ENCODE measurements at regions not wholly inside any gene's neighbourhood (a gene's known extent, or its start where the extent isn't known, plus 50 kb on each side); places are given as distances from the start of the nearest gene placed in this dataset.

GRCh38 chr4:154088741-154089140 lies 299.9 kb upstream of the SFRP2 start:
- no peak for DNase-seq (ENCODE audit: low spot score)

GRCh38 chr4:154086247-154086646 lies 297.4 kb upstream of the SFRP2 start:
- DNase-seq (ENCODE audit: low spot score) = no peak

- no peak for DNase-seq (ENCODE audit: low spot score)
Measured at GRCh38 chr4:154084864-154085263, 296.0 kb upstream of the SFRP2 start.

- no peak for DNase-seq (ENCODE audit: low spot score)
Measured at GRCh38 chr4:154082760-154083535, 294.1 kb upstream of the SFRP2 start.

- DNase-seq (ENCODE audit: low spot score) = no peak
Measured at GRCh38 chr4:154081391-154081790, 292.5 kb upstream of the SFRP2 start.

GRCh38 chr4:154078504-154079350 lies 289.8 kb upstream of the SFRP2 start:
- DNase-seq (ENCODE audit: low spot score) = no peak

GRCh38 chr4:154076921-154077320 lies 288.0 kb upstream of the SFRP2 start:
- DNase-seq (ENCODE audit: low spot score) = no peak

DNA sequence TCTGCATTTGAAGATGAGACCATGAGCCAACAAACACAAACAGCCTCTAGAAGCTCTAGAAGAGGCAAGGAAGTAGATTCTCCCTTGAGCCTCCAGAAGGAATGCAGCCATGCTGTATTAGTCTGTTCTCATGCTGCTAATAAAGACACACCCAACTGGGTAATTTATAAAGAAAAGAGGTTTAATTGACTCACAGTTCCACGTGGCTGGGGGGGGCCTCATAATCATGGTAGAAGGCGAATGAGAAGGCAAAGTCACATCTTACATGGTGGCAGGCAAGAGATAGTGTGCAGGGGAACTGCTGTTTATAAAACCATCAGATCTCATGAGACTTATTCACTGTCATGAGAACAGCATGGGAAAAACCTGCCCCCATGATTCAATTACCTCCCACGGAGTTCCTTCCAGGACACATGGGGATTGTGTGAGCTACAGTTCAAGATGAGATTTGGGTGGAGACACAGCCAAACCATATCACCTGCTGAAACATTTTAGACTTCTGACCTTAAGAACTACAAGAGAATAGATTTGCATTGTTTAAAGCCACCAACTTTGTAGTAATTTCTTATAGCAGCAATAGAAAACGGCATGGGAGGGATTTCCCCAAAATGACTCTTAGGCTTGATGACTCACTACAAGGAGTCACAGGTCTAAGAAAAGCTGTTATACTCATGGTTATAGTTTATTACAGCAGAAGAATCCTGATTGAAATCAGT lies 284.4 kb upstream of the SFRP2 start:
- DNase-seq (ENCODE audit: low spot score) = no peak

- no peak for DNase-seq (ENCODE audit: low spot score)
Measured at GRCh38 chr4:154067786-154068185, 278.9 kb upstream of the SFRP2 start.

DNA sequence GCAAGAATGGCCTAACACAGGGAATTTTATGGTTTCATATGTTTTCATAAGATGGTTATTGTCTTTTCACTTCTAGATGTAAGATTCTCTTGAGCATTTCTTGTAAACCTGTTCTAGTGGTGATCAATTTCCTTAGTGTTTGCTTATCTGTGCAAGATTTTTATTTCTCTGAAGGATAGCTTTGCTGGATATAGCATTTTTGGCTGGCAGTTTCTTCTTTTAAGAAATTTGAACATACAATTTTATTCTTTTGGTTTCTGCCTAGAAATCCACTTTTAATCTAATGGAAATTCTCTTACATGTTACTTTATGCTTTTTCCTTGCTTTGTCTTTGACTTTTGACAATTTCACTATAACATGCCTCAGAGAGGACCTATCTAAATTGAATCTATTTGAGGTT lies 276.5 kb upstream of the SFRP2 start:
- DNase-seq (ENCODE audit: low spot score) = no peak

- no peak for DNase-seq (ENCODE audit: low spot score)
Measured at GRCh38 chr4:154064244-154064643, 275.4 kb upstream of the SFRP2 start.

DNA sequence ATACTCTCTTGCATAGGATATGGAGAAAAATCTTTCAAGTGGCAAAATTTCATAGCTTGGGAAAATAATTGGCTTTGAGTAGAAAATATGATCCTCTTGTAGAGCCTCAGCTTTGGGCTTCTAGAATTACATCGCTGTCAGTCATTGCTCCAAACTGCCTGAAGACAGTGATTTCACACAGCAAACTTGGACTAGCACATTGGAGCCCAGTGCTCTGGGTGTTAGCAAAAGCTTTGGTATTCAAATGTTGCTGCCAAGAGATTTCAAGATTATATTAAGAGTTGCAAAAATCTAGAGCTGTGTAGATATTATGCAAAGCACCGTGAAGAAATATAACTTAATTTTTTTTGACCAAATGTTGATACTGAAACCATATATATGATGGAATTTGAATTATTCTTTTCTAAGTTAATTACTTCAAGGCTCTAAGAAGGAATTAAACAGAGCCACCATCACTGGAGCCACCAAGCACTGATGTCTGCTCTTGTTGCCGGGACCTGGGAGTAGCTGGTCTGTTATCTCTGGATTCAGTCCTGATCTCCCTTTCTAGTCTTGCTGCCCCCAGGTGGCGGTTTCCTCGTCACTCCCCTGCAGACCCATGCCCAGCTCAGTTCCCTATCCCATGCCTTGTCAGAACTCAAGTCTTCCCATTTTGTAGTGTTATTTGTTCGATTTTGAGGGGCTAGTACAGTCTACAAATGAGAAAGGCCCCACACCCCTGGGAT lies 260.7 kb upstream of the SFRP2 start:
- no peak for DNase-seq (ENCODE audit: low spot score)

GRCh38 chr4:154047733-154048132 lies 258.9 kb upstream of the SFRP2 start:
- no peak for DNase-seq (ENCODE audit: low spot score)

DNA sequence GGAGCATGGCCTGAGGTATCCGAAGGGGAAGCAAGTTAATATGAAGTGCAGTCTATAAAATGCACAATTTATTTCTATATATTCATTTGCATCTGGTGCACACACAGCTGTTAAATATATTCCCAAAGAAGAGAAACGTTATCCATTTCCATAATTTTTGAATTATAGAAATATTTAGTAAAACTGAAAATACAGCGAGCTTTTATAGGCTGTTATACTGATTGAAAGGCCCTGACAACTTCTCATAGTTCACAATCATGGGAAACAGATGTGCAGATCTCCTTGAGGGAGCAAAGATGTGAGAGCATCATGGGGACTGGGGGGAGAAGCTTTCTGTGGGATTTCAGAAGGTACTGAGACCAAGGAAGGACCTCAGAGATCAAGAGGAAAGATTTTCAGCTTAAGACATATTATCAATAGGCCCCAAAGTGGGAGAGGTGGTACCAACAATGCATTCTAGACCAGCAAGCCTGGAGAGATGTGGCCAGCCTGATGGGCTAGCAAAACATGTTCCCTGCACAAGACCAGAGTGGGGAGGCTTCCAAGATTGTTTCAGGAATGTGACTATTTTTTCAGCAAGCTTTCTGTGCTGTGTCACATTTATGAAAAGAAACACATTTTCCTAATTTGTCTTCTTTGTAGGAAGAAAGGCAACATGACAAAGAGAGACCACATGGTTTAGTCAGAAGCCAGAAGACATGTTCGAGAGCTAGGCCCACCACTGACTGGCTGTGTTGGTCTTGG lies 256.0 kb upstream of the SFRP2 start:
- no peak for DNase-seq (ENCODE audit: low spot score)

DNA sequence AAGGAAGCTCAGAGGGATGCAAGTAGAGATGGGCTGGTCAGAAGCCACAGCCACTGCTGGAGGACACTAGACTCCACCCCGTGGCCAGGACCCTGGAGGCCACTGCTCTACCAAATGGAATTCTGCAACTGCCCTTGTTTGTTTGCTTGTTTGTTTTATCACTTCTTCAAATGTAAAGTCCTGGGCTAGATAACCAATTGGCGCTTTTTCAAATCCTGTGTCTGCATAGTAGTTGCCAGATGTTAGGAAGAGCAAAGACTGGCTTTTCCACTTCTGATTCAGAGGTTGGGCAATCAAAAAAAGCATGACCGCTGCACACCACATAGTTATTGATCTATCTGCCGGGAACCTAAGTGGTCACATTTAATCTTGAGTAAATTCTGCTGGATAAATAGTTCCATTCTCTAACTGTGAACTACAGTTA lies 255.2 kb upstream of the SFRP2 start:
- no peak for DNase-seq (ENCODE audit: low spot score)

GRCh38 chr4:154041640-154042039 lies 252.8 kb upstream of the SFRP2 start:
- DNase-seq (ENCODE audit: low spot score) = no peak

DNA sequence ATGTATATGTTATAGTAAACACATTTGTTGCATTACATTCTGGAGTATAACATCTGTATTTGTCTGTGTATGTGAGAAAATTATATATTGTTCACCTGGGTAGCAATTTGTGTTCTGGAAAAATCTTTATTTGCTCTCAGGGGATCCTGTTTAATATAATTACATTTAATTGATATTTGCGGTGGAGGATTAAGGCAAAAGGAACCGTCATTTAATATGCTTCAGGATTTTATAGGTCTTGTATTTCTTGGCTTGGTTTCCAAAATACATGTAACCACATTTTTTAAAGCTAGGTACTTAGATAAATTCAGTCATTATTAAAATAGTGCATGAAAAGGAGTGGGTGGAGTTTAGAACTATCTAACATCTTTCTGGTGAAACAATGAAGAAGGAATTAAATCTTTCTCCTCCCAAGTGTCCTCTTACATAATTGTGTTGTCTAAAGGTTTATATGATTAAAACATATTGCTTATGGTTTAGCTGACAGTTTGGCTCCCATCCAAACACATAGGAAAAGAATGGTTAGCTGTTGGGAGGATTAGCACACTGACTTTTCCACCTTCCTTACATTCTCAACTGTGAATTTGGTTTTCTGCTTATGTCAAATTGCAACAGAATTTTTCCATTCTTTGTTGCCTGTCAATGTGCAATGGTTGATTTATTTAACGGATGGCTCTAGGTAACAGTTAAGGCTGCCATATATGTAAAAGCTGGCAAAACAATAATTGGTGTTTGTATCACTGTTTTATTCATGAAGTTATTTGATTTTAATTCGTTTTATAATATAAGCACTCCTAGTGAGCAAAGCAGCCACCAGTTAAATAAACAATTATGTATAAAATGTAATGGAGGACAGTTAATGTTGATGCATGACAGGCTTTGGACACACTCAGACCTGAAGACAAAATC lies 250.8 kb upstream of the SFRP2 start:
- DNase-seq (ENCODE audit: low spot score) = no peak

GRCh38 chr4:154036856-154037255 lies 248.0 kb upstream of the SFRP2 start:
- DNase-seq (ENCODE audit: low spot score) = no peak

- no peak for DNase-seq (ENCODE audit: low spot score)
Measured at GRCh38 chr4:154035341-154035740, 246.5 kb upstream of the SFRP2 start.

DNA sequence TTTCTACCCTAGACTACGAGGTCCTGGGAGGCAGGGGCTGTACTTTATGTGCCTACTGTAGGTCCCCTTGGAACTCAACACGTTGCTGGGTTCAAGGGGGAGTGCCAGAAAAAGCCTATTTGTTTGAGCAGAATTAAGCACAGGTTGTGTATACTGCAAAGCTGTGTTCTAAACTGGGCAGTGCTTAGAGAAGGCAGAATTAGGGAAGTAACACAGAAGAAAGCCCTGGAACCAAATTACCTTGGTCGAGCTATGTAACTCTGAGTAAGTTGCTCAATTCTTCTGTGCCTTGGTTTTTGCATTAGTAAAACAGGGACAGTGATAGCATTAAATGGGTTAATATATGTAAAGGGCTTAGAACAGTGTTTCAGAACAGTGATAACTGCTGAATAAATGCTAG lies 245.0 kb upstream of the SFRP2 start:
- DNase-seq (ENCODE audit: low spot score) = no peak
